IPS-18a (cell line): ENCODE measurements at regions not wholly inside any gene's neighbourhood (a gene's known extent, or its start where the extent isn't known, plus 50 kb on each side); places are given as distances from the start of the nearest gene placed in this dataset.
A peak's percentile ranks its signal among the peaks of the same experiment; 100 is the strongest.

Experiments
- H3K27ac ChIP-seq: one replicate; pipeline ENCODE4 v1.5.1; 2013; ENCODE audit warnings: low read length
- H3K27me3 ChIP-seq: one replicate; pipeline ENCODE4 v1.6.1; 2013; ENCODE audit warnings: mild to moderate bottlenecking, low read length; ENCODE audit not compliant: control insufficient read depth, insufficient read depth
- H3K36me3 ChIP-seq: one replicate; pipeline ENCODE4 v1.6.1; 2013; ENCODE audit warnings: low read depth, low read length; ENCODE audit not compliant: control insufficient read depth
- H3K4me1 ChIP-seq: one replicate; pipeline ENCODE4 v1.6.1; 2013; ENCODE audit warnings: low read depth, low read length; ENCODE audit not compliant: control insufficient read depth
- H3K4me3 ChIP-seq: one replicate; pipeline ENCODE4 v1.5.1; 2013; ENCODE audit warnings: low read length
- H3K9ac ChIP-seq: one replicate; pipeline ENCODE4 v1.6.1; 2013; ENCODE audit warnings: mild to moderate bottlenecking, low read length, moderate library complexity
- H3K9me3 ChIP-seq: one replicate; pipeline ENCODE4 v1.6.1; 2013; ENCODE audit warnings: low read depth, low read length; ENCODE audit not compliant: control insufficient read depth

- Histone ChIP-seq H3K4me1 (peaks cover 6% of the 10 kb centered on the region), H3K9ac (no peak overlapping the region), H3K9me3 (no peaks in the 10 kb centered on the region), H3K4me3 (no peak overlapping the region), H3K27me3 (no peaks in the 10 kb centered on the region), H3K36me3 (no peaks in the 10 kb centered on the region), H3K27ac (no peak overlapping the region)
Measured at GRCh38 chr4:174152717-174153466, 130.6 kb downstream of the FBXO8 start.

DNA sequence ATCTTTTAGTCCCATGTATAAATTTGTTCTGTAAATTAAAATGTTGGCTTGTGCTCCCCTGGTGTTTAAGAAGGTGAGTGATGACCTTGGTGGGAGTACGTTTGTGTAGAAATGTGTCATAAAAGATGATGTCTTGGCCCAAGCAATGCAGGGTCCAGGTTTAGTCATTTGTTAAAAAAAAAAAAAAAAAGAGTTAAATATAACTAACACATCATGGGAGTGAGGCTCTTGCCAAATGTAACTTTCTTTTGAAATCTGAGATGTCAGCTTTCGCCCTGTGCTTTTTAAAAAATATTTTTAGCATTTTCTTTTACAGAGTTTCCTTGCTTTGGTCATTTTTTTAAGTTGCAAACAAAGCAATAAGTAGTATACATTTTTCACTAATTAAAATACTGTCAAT is 135.6 kb downstream of the FBXO8 start:
- Histone ChIP-seq H3K9ac (no peak overlapping the region), H3K27ac (no peak overlapping the region), H3K4me3 (no peak overlapping the region), H3K4me1 (peaks cover 6% of the 10 kb centered on the region), H3K9me3 (no peaks in the 10 kb centered on the region), H3K36me3 (no peaks in the 10 kb centered on the region), H3K27me3 (no peaks in the 10 kb centered on the region)

GRCh38 chr4:174144106-174144505 is 139.4 kb downstream of the FBXO8 start:
- Histone ChIP-seq H3K36me3 (no peaks in the 10 kb centered on the region), H3K27ac (no peak overlapping the region), H3K4me3 (no peak overlapping the region), H3K27me3 (no peaks in the 10 kb centered on the region), H3K9ac (no peak overlapping the region), H3K9me3 (no peaks in the 10 kb centered on the region), H3K4me1 (no peaks in the 10 kb centered on the region)

- no peaks in the 10 kb centered on the region for H3K9me3 ChIP-seq
- no peaks in the 10 kb centered on the region for H3K4me1 ChIP-seq
- H3K9ac ChIP-seq = no peak overlapping the region
- no peak overlapping the region for H3K4me3 ChIP-seq
- H3K27me3 ChIP-seq = no peaks in the 10 kb centered on the region
- no peaks in the 10 kb centered on the region for H3K36me3 ChIP-seq
- H3K27ac ChIP-seq = no peak overlapping the region
Measured at GRCh38 chr4:174141876-174142275, 141.6 kb downstream of the FBXO8 start.

DNA sequence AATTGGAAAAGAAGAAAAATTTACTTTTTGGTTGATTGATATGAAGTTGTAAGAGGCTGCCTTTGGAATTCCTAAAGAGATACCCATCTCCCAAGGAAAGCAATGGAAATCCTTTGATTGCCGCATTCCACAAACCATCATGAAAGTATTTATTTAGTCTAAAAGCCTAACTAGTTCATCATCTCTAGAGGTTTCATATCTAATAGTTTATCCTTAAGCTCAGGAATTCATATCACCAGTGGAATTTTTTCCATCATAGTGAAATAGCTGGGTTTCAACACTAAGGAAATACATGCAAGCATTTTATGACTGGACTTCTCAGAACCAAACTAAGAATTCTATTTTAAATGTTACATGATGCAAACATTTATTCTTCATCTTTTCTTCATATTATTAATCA is 144.9 kb downstream of the FBXO8 start:
- H3K4me1 ChIP-seq = peaks cover 11% of the 10 kb centered on the region
- H3K9ac ChIP-seq = no peak overlapping the region
- no peak overlapping the region for H3K4me3 ChIP-seq
- H3K27me3 ChIP-seq = no peaks in the 10 kb centered on the region
- H3K9me3 ChIP-seq = no peaks in the 10 kb centered on the region
- H3K27ac ChIP-seq = no peak overlapping the region
- H3K36me3 ChIP-seq = no peaks in the 10 kb centered on the region

DNA sequence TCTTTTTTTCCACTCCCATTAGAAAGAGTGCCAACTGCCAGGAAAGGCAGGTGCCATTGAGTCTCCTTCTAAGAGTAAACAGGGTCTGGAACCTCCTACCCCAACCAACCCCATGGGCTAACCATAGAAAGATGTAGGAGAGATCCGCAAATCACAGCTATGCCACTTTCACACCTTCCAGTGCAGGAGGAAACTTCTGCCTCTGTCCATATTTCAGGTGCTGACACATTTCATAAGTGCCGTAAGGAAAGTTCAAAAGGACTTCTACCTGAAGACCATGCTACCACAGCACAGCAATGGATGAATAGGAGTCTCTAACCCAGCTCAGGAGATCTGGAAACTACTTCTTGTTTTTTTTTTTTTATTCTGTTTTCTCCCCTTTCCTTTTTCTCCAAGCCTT is 145.8 kb downstream of the FBXO8 start:
- Histone ChIP-seq H3K4me3 (no peak overlapping the region), H3K27me3 (no peaks in the 10 kb centered on the region), H3K9me3 (no peaks in the 10 kb centered on the region), H3K27ac (no peak overlapping the region), H3K36me3 (no peaks in the 10 kb centered on the region), H3K9ac (no peak overlapping the region), H3K4me1 (peaks cover 11% of the 10 kb centered on the region)

- Histone ChIP-seq H3K36me3 (no peaks in the 10 kb centered on the region), H3K4me3 (peak overlapping the region; percentile 5), H3K9me3 (no peaks in the 10 kb centered on the region), H3K9ac (no peak overlapping the region), H3K27me3 (no peaks in the 10 kb centered on the region), H3K4me1 (peaks cover 11% of the 10 kb centered on the region), H3K27ac (no peak overlapping the region)
Measured at GRCh38 chr4:174135936-174136406, 147.5 kb downstream of the FBXO8 start.

DNA sequence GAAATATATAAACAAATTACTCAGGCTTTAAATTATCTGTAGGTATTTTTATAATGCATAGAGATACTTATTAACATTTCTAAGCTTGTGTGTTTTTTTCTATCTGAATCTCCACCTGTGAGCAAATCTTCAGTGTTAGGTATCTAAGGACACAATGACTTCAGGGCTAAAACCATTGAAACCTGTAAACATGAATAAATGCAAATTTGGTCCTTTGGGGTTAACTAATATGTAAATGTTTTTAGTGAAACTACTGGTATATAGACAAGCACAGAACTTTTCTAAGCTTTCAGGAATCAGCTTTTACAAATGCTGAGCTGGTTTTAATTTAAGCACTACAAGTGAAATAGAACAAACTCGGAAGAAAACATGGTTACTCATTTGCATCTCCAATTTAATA is 147.9 kb downstream of the FBXO8 start:
- Histone ChIP-seq H3K27ac (no peak overlapping the region), H3K9ac (no peak overlapping the region), H3K36me3 (no peaks in the 10 kb centered on the region), H3K4me1 (peaks cover 11% of the 10 kb centered on the region), H3K27me3 (no peaks in the 10 kb centered on the region), H3K4me3 (peak overlapping the region; percentile 5), H3K9me3 (no peaks in the 10 kb centered on the region)

DNA sequence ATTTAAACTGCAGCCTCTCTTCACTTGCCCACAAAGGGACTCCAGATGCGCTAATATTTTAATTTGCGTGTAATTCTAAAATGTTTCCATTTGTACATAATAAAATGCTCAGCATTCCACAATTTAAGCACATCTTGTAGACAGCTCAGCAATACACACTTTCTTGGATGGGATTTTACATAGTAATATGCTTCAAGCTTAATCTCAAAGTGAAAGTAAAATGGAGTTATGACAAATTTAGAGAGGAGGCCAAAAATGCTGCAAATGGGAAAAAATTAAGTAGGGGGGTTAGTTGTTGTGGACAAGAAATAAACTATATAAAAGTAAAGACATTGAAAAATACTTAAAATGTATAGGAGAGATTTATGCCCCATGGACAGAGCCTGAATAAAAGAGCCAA is 149.1 kb downstream of the FBXO8 start:
- Histone ChIP-seq H3K27ac (no peak overlapping the region), H3K9me3 (no peaks in the 10 kb centered on the region), H3K4me3 (no peak overlapping the region), H3K4me1 (peaks cover 11% of the 10 kb centered on the region), H3K9ac (no peak overlapping the region), H3K27me3 (no peaks in the 10 kb centered on the region), H3K36me3 (no peaks in the 10 kb centered on the region)

DNA sequence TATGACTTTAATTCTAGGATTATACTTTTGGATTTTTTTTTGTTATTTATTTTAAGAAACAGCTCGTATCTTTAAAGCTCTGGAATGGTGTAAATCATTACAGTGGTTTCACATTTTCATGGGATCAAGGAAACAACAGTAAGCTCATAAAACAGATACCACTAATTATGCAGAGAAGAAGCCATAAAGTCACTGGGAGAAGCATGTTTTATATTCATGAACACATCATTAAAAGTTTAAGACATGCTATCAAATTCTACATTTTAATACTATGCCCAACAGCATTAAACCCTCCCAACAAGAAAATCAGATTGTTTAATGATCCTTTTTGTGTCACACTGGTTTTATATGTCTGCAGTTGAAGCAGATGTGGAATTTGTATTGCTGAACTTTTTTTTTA is 149.9 kb downstream of the FBXO8 start:
- H3K4me1 ChIP-seq = peaks cover 11% of the 10 kb centered on the region
- no peaks in the 10 kb centered on the region for H3K9me3 ChIP-seq
- no peak overlapping the region for H3K27ac ChIP-seq
- no peaks in the 10 kb centered on the region for H3K36me3 ChIP-seq
- no peaks in the 10 kb centered on the region for H3K27me3 ChIP-seq
- no peak overlapping the region for H3K9ac ChIP-seq
- no peak overlapping the region for H3K4me3 ChIP-seq

GRCh38 chr4:174131901-174132300 is 151.6 kb downstream of the FBXO8 start:
- Histone ChIP-seq H3K4me3 (no peak overlapping the region), H3K9me3 (no peaks in the 10 kb centered on the region), H3K27me3 (no peaks in the 10 kb centered on the region), H3K36me3 (no peaks in the 10 kb centered on the region), H3K4me1 (peaks cover 11% of the 10 kb centered on the region), H3K27ac (no peak overlapping the region), H3K9ac (no peak overlapping the region)

DNA sequence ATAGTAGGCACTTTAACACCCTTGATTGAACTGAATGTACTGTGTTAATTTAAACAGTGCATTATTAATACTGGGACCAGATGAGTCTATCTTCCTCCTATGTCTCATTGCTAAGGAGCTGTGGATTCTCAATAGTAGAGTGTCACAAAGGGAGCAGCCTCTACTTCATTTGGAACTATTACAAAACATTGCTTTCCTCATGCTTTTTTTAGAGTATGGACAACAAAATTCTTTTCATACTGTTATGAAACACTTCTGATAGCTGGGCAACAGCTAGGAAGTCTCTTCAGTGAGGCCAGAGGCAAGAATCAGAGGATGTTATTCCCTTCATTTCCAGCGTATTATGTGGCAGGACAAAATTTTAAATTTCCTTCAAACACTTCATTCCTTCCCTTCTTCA is 160.8 kb downstream of the FBXO8 start:
- no peaks in the 10 kb centered on the region for H3K36me3 ChIP-seq

More for the DNA sequence above, 160.8 kb downstream of the FBXO8 start:
- no peak overlapping the region for H3K9ac ChIP-seq
- H3K4me3 ChIP-seq = no peak overlapping the region
- H3K4me1 ChIP-seq = no peaks in the 10 kb centered on the region
- no peaks in the 10 kb centered on the region for H3K27me3 ChIP-seq
- H3K9me3 ChIP-seq = no peaks in the 10 kb centered on the region
- no peak overlapping the region for H3K27ac ChIP-seq
